ENCODE measurements at regions not wholly inside any gene's neighbourhood (a gene's known extent, or its start where the extent isn't known, plus 50 kb on each side); places are given as distances from the start of the nearest gene placed in this dataset.

DNA sequence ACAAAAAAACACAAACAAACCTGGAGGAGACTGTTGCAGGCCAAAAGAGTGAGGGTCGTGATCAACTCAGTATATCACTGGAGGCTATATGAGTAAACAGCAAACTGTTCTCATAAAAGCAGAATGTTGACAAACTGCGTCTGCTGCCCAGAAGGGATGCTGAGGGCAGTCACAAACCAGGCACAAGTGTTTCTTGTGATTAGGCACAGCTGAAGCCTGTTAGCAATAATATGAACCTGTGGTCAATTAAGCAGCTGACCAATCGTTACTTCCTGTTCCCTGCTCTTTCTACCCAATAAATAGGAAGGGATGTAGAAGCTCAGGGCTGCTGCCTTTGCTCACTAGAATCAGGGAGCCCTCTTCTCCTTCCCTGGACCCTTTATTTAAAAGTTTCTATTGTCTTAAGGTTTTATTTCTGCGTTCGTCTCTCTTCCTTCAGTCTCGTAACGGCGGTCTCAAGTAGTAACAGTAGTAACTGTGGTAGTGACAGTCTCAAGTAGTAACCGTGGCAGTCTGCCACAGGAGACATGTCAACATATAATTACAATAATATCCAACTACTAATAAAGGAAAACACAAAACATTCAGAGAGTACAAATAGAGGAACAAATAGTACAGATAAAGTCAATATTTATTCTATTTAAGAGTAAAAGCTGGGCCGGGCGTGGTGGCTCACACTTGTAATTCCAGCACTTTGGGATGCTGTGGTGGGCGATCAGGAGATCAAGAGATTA, 698.4 kb upstream of the CCDC54 start:
- no peak for DNase-seq (ENCODE audit: low read depth in 2 of 2)

DNA sequence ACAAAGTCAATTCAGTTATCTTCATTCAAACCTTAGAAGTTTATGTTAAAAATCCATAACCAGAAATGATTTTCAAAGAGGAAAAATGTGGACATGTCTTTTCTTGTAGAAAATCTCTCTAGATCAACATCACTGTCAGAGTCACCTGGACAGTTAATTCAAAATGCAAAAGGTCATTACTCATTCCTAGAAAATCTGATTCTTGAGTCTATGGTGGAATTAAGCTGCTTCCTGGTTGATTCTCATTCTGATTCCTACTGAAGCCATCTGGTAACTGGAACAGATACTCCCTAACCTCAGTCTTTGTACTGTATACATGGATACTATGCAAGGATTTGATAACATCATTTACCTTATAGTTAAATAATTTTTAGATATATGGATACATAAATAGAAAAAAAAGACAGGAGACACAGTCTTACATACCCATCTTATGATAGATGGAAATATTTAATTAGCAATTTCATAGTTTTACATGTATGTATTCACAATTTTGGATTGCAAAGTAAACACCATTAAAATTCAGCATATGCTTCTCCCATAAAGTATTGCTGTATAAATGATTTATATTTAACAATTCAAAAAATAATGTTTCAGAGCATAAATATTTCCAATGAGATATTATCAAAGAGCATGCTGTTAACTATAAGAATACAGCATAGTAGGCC, 693.2 kb upstream of the CCDC54 start:
- no peak for DNase-seq (ENCODE audit: low read depth in 2 of 2)

DNA sequence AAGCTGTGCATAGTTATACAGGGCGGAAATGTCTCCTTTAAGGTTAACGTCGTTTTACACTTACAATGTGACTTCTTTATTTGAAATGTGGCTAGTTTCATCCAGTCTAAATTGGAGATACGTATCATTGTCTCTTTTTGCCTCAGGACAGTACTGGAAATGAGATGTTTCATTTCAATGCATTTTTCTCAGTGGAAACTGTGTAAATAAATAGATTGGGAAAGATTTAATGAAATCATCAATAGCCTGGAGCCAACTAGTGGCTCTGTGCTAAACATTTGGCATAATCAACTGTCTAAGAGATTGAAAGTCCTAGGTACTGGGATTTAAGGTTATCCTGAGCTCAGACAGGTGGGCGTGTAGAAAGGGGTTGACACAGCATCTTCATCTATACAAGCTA, 691.5 kb upstream of the CCDC54 start:
- DNase-seq (ENCODE audit: low read depth in 2 of 2), result no peak

DNA sequence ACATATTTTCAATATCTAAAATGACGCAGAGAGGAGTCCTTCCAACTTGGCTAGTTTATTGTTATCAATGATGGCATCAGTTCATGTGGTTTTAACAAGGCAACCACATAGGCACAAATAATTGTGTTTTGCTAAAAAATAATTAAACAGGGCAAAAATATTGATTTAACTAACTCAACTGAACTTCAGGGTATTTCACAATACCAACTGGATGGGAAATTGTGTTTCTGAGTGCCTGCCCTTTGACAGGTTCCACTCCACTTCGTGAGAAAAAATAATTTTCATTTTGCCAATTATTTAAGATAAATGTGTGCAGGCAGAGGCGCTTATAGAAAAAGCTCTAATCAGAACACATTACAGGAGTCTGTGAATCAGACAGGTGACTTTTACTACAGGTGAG, 689.3 kb upstream of the CCDC54 start:
- no peak for DNase-seq (ENCODE audit: low read depth in 2 of 2)

DNA sequence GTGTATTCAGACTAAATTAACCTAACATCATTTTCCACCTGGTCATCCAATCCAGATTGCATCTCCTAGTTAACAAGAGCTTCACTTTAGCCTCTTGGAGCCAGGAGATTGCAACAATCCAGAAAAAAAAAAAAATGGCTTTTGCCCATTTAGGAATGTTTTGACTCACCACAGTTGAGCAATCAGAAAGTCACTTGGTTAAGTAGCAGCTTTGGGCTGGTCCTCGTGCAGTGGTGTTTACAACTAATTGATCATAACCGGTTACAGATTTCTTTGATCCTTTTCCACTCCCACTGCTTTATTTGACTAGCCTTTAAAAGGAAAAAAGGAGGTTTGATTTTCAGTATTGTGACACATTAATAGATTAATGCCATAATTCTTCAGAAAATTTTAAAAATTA, 688.8 kb upstream of the CCDC54 start:
- DNase-seq (ENCODE audit: low read depth in 2 of 2), result peak in 1 of 2 donors; percentile 43

DNA sequence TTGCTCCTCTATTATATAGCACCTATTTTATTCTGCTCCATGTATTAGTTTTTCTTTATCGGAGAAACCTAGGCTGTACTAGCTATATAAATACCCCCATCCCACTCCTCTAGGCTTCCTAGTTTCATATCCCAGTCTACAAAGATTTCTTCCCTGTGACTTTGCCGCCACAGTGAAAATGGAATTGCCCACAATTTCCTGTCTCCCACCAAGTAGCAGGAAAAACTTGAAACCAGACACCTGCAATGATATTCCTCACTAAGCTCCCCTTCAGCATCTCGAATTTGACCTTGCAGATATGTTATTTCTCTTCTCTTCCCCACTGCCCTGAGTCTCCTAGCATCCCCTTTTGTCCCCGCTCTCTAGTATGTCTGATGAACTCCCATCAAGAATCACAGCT, 685.8 kb upstream of the CCDC54 start:
- DNase-seq (ENCODE audit: low read depth in 2 of 2), result no peak

DNA sequence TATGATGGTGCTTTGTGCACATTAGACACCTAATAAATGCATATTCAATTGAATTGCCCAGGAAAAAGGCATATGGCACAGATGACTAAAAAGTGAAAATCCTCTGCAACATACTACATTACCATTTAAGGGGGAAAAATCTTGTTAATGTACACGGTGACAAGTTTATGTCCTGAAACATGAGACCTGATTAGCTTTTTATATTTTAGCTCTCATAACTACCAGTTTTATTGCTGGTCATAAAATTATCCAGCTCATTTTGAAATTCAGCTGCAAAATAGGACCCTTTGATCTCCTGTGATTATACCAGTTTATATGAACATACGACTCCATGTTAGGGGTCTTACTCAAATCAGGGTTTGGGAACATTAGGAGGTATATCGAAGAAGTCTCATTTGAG, 684.6 kb upstream of the CCDC54 start:
- DNase-seq (ENCODE audit: low read depth in 2 of 2), result no peak

DNA sequence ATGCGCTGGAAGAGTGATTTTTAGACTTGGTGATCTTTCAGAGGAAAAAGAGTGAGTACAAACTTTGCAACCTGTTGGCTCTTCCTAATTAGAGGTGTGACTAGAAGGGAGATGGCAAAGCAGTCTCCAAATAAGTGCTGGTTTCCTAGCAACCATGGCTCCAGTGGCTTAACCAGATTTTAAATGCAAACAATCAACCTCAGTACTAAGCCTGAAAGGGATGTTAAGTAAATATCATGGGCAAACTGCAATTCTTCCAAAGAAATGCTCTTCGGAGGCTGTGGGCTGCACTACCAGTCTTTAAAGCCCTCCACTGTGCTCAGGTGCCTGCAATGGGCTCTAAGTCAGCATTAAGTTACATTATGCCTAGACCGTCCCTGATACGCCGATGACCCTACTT, 678.1 kb upstream of the CCDC54 start:
- no peak for DNase-seq (ENCODE audit: low read depth in 2 of 2)

DNA sequence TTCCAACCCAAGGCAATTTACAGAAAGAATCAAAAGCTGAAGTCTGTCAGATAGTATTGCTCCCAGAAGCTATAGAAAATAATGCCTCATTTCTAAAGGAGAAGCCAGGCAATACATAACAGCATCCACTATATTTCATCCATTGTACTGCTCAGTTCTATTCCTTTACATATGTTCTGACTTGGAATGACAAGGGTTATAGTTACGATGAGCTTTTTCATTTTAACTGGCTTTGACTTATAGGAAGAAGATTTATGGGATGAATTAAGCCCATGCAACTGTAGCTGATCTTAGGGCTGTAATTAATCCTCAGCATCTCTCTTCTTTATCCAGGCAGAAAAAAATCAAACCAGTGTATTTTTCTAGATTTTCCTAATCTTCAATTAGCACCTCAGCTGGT, 676.3 kb upstream of the CCDC54 start:
- DNase-seq (ENCODE audit: low read depth in 2 of 2), result no peak

DNA sequence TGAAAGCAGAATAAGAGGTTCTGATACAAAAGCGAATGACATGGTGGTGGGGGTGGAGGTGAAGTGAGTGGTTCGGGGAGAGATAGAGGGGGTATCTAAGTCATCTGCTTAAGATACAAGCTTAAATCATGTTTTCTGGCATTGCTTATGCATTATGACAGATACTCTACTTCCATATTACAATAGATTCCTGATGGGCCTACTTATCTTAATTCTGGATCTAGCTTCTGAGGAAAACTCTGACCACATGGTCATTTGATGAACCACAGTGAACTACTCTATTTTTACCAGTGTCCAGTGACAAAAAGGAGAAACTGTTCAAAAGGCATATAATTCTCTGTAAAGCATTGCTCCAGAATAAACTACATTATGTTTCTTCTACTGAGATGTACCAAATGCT, 673.7 kb upstream of the CCDC54 start:
- DNase-seq (ENCODE audit: low read depth in 2 of 2), result no peak

DNA sequence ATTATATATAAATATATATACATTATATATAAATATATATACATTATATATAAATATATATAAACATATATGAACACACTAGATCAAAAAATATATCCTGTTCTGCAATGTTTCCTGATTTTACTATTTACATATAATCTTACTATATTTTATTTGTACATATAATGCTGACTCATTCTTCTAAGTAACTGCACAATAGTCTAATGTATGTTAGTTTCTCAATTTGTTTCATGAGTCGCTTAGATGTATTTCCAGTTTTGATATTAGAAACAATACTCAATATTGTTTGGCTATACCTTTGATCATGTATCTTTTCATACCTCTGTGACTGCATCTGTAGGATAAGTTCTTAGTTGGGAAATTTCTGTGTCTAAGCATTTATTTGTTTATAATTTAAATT, 669.9 kb upstream of the CCDC54 start:
- DNase-seq (ENCODE audit: low read depth in 2 of 2), result no peak

DNA sequence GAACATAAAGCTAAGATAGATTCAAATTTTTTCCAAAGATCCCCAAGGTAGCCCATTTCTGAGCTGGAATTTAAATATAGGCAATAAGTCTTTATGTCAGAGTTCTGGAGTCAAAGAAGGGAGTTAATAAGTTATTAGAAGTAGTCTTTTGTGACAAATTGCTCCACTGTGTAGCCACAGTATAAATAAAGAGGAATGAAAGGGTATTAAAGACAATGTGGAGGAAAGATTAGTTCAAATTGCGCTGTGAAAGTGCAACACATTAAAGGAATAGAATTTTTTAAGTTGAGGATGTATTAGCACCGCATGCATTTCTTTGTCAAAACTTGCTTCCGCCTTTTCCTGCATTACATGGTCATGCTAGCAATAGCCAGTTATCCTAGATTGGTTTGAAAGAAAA, 666.6 kb upstream of the CCDC54 start:
- no peak for DNase-seq (ENCODE audit: low read depth in 2 of 2)

DNA sequence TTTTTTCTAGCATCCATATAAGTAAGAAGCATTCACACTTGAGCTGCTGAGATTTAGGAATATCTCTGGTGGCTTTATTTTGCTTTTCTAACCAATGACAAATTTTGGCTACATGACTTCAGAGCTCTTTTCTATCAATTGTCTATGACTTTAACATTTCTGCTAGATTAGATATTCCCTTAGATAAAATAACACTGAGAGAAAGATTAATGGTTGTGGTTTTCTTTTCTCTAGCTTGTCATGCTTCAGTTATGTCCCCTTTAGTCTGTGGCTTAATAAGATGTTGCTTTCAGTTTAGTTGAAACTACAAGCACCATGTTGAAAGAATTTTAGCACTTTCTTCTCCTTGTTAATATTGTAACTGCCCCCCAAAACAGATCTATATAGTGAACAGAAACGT, 665.6 kb upstream of the CCDC54 start:
- peak in 1 of 2 donors; percentile 57 for DNase-seq (ENCODE audit: low read depth in 2 of 2)

DNA sequence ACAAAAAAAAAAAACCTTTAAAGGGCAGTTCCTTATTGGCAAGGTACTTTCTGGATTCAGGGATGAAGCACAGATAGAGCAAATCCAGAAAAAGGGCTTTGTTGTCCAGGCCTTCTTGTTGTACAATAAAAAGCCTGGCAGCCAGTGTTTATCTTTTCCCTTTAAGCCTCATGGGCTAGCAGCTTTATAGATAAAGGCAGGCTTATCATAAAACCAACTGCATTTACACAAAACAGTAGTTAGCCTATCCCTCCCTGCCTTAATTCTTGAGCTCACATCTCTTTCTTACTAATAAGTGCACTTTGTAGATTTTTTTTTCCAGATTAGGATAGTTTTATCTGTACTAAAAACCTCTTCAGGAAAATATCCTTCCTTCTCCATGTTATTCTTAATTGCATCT, 662.8 kb upstream of the CCDC54 start:
- no peak for DNase-seq (ENCODE audit: low read depth in 2 of 2)

DNA sequence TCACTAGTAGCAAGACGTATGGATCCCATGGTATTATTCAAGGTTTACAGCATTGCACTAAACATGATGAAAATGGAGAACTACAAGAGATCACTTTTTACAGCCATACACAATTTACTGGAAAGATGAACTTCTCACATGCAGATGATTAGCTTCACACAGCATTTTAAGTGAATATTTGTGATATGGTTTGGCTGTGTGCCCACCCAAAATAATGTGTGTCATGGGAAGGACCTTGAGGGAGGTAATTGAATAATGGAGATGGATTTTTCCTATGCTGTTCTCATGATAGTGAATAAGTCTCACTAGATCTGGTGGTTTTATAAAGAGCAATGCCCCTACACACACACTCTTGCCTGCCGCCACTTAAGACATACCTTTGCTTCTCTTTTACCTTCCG, 662.0 kb upstream of the CCDC54 start:
- no peak for DNase-seq (ENCODE audit: low read depth in 2 of 2)

DNA sequence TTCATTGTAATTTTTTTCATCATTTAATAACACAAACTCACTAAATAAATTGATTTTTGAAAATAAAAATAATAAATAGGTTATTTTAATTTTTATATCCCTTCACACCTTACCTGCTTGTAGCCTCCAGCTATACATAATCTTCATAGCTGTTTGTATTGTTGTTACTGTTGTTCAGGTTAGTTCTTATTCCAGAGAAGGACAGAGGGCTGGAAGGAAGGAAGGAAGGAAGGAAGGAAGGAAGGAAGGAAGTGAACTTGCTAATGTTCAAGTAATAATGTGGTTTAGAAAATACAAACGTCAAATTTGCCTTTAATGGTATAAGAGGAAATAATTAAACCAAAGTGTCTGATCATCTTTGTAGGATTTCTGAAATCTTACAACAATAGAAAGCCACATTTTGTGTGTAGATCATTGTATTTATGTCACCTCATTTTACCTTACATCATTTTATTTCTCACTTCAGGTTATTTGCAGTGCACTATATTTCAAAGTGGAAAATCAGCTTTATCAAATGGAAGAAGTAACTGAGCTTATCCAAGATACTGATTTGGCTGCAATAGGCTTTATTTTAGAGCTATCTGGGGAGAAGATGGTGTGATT, 660.0 kb upstream of the CCDC54 start:
- no peak for DNase-seq (ENCODE audit: low read depth in 2 of 2)

DNA sequence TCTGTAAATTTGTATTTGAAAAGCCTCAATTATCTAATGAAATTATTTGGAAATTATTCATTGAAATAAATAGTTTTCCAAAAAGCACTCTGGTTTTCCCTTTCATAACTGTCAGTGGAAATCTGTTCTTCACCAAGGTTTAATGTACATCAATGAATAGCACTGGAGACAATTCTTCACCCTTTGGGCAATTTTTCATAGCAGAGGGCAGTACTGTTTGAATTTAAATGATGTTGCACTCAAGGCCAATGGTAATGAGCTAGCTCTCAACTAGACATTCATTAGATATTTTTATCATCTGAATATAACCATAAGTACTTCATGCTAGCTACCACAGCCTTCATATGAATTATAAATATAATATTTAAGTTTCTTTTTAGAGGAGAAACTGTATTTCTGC, 658.2 kb upstream of the CCDC54 start:
- no peak for DNase-seq (ENCODE audit: low read depth in 2 of 2)

DNA sequence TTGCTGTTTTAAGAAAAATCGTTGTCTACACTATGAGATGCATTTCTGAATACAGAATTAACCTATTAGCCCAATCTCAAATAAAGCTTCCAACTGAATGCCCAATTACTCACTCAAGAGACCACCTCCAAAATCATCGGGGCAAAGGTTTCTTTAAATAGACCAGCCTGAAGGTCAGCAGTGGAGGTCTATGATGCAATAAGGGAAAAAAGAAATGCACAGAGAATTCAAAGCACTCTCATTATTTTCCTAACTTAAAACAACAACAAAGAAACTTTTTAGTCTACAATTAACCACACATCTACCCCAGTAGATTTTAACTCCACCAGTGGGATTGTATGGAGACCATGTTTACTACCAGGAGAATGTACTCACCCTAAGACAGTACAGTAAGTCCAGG, 657.7 kb upstream of the CCDC54 start:
- DNase-seq (ENCODE audit: low read depth in 2 of 2), result no peak

DNA sequence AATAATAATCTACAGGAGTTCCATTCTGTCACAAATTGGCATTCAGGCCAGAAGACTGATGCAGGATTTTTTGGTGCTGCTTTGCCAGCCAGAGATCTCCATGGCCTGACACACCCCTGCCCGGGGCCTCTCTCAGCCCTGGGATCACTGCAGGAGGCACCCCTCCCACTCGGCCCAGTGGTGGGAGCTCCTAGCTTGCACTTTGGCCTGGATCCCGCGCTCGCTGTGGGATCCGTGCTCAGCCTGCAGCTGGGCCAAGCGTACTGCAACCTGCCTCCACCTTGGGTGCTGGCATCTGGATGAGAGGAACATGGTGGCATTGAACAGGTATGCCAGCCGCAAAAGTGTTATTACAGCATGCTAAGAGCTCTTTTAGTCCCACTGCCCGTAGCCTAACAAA, 656.7 kb upstream of the CCDC54 start:
- DNase-seq (ENCODE audit: low read depth in 2 of 2), result no peak

DNA sequence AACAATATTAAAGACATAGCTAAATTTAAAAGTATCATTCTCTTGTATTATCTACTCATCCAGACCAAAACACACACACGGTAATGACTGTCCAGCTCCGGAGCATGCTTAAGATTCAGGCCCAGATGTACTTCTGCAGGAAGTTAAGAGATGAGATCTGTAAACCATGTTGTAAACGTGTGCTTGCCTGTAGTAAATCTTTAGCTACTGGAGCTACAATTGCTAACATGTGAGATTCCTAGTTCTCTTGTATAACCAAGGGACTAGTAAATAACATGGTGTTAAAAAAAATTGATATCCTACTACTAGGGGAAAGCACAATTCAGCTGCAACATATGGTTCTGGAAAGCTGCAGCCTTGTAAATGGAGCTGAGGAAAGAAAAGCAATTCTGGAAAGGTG, 651.7 kb upstream of the CCDC54 start:
- peak in 1 of 2 donors; percentile 17 for DNase-seq (ENCODE audit: low read depth in 2 of 2)

DNA sequence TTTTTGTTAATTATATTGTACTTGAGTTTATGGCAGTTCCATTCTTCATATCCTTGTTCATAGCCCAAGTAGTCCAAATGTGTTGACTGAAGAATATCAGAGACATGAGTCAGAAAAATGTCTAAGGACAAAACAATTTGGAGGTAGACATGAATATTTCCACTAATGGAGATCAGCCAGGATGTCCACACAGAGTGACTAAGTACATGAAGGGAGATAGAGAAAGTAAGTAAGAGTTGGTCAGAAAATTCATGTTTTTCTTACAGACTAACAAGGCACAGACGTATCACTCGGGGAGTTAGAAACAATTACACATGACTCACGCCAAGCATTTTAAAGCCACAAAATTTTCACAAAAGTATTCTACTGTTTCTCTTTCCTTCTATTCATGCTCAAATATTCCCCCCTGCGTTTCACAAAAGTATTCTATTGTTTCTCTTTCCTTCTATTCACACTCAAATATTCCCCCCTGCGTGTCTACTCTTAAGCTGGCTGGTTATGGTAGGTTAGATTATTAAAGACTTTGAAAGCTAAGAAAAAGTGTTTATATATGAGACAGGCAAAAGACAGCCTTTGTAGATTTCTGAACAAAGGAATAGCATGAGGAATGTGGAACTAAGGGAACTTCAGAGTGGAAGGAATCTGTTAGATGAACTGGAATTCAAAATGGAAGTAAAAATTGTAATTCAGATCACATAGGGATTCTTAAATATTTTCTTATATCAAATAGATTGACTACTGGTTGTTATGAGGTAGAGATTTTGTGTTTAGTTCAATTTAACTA, 648.7 kb upstream of the CCDC54 start:
- peak; percentile 63 to 93 for DNase-seq (ENCODE audit: low read depth in 2 of 2)

DNA sequence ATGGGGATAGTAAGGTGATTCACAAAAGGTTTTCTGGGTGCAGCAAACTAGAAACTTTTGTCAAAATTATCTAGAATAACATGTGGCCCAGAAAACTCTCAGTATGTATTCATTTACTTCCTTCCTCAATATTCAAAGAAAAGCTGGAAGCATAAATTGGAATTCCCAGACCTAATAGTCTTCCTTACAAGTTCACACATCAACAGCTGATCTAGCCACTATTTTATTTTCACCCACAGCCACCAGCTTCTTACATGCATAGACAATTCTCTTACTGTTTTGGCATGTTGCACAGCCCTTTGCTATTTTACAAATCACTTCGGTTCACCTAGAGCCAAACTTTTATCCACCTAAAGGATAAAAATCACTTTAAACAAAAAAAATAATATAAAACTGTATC, 647.8 kb upstream of the CCDC54 start:
- peak in 1 of 2 donors; percentile 14 for DNase-seq (ENCODE audit: low read depth in 2 of 2)
